Activated T-helper 1 cell treated with Interleukin-2 at 50 U/mL for 16 hours (primary cell): ENCODE measurements at regions not wholly inside any gene's neighbourhood (a gene's known extent, or its start where the extent isn't known, plus 50 kb on each side); places are given as distances from the start of the nearest gene placed in this dataset.
"Not testable (repeated sequence)": the region's sequence is repeated elsewhere in the genome, so short reads cannot be mapped to it uniquely, and the experiment has no call there.

Experiments
- DNase-seq: peaks from one replicate; pipeline ENCODE4 v3.0.0-alpha.2; 2020; ENCODE audit warnings: low read depth

DNA sequence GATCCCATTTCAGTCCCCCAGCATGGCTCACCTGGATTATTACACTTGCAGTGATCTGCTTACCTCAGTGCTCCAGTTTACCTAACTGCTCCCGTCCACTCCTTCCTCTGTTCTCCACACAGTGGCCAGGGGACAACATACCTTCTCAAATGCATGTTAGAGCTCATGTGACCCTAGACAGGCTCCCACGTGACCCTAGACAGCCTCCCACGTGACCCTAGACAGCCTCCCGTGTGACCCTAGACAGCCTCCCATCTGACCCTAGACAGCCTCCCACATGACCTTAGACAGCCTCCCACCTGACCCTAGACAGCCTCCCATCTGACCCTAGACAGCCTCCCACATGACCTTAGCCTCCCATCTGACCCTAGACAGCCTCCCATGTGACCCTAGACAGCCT, 226.0 kb upstream of the TMEM132C start:
- no peak for DNase-seq

DNA sequence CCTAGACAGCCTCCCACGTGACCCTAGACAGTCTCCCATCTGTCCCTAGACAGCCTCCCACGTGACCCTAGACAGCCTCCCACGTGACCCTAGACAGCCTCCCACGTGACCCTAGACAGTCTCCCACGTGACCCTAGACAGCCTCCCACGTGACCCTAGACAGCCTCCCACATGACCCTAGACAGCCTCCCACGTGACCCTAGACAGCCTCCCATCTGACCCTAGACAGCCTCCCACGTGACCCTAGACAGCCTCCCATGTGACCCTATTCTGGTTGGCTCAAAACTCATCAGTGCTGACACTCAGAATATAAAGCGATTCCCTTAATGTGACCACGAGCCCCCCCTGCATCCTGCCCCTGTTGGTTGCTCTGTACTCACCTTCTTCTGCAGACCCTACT, 224.7 kb upstream of the TMEM132C start:
- DNase-seq = not testable (repeated sequence)

GRCh38 chr12:128042825-128043224, 224.1 kb upstream of the TMEM132C start:
- DNase-seq = no peak

GRCh38 chr12:128043317-128043716, 223.7 kb upstream of the TMEM132C start:
- no peak for DNase-seq

DNA sequence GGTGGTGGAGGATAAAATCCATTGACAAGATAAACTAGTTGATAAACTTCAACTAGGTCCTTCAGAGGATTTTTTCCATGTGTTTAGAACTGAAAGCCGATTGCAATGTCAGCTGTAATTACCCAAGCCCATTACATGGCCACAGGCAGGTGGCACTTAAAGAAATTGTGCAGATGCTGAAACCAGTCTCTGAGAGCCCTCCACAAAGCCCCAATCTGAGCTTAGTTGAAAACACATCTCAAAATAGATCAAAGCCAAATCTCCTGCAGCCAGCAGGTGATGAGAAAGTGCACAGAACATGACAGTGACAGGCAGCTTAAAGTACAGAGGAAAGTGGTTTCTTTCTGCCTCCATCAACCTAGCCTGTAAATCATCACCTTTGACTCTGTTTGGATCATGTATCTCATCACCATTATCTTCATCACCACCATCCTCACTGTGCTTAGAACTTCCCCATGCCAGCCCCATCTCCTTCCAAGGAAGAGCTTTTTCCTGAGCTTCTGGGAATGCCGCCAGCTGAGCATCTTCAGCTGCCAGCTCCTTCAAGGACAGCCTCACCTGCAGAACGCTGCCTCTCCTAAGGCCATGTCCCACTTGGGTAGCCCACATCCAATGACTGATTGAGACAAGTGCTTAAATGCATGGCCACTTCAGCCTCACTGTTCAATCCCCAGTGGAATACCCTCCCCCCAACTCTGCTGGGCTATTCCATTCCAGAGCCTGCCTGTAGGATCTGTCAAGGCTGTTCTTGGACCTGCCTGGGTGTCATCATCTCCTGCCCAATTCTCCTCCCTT, 219.5 kb upstream of the TMEM132C start:
- no peak for DNase-seq

DNA sequence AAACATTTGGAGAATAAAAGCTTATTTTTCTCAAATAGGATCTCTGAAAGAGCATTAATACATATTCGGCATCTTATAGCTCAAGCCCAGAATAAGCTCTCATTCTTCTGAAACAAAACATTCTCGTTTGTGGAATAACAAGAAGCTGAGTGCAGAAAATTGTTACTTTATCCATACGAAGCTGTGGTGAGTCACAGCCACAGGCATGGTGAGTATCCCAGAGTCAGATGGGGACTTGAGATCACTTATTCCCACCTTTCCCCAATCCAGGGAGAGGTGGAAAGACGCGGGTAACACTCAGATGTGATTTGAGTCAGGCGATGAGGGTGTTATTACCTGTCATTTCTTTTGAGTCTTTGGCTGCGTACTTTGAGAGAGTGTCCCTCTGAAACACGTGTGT, 214.6 kb upstream of the TMEM132C start:
- DNase-seq = no peak

GRCh38 chr12:128052777-128053176, 214.2 kb upstream of the TMEM132C start:
- no peak for DNase-seq

- DNase-seq = no peak
These were observed 211.4 kb upstream of the TMEM132C start for GRCh38 chr12:128055567-128055966.

DNA sequence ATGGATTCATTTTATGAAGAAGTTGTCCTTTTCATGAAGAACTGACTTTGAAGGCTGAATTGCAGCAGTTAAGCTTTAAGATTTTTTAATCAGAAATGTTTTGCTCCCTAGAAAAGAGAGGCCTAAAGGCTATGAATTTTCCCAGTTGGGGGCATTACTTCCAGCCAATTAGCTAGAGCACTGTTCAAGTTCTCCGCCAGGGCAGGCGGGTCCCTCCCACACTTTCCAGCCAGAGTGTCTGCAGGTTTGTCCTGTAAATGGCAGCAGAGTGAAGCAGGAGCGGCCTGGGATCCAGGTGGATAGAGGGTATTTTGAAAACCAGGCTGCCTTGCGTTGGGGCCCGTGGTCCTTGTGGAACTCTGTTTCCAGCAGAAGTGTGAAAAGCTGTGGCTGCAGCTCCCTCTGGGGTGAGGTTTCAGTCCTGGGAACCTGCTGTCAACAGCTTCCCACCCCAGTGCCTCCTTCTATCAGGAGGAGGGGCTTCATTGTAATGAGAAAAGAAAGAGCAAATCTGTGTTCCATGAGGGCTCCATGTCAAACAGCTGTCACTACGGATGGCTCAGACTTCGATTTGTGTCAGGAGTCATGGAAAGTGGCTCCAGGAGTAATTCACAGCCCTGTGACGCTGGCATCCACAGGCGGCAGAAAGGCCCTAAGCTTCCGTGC, 210.7 kb upstream of the TMEM132C start:
- no peak for DNase-seq

DNA sequence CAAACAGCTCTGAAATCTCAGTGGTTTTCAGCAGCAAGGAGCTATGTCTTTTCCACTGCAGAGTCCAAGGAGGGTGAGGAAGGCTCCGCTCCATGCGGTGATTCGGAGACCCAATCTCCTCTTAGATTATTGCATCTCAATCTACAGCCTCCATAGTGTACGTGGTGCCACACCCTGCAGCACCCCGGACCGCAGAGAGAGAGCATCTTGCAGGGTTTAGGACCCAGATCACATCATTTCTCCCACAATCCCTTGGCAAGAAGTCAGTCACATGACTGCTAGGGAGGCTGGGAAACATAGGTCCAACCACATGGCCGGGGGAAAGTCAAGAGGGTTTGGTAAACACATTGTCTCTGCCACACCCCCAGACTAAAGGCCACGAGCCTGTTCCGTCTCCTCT, 209.4 kb upstream of the TMEM132C start:
- no peak for DNase-seq

GRCh38 chr12:128059621-128060370, 207.2 kb upstream of the TMEM132C start:
- no peak for DNase-seq

DNA sequence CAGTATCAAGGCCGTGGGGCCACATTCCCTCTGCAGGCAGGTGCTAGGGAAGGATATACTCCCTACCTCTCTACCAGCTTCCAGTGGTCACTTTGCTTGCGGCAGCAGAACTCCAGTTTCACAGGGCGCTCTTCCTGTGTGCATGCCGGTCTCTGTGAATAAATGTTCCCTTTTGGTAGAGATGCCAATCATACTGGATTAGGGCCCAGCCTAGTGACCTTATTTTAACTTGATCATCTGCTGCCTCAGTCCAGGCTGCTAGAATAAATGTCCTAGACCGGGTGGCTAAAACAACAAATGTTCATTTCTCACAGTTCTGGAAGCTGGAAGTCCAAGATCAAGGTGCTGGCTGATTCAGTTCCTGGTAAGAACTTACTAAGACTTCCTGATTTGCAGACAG, 198.8 kb upstream of the TMEM132C start:
- DNase-seq = no peak

DNA sequence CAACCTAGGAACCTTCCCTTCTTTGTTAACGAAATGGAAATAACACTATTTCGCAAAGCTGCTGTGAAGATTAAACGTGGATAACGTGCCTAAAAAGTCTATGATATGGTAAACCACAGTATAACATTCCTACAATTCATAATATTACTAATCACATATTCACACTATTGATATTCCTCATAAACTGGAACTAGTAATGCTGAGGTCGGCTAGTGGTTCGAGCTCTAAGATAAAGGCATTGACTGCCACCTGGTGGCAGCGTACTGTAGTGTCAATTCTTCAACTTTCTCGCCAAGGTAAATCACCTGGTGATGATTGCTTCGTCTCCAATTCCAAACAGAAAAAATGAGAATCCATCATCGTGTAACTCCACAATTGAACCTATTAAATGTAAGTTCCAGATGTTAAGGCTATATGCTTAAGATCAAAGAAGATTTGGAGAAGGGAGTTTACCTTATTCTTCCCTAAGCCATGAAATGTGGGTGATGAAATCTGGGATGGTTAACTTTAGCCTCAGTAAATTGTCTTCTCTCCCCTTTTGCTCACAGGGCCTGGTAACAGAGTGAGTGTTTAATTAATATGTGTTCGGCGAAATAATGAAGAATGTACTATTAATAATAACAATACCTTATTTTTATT, 197.5 kb upstream of the TMEM132C start:
- no peak for DNase-seq

- DNase-seq = no peak
These were observed 193.0 kb upstream of the TMEM132C start for GRCh38 chr12:128073937-128074336.

DNA sequence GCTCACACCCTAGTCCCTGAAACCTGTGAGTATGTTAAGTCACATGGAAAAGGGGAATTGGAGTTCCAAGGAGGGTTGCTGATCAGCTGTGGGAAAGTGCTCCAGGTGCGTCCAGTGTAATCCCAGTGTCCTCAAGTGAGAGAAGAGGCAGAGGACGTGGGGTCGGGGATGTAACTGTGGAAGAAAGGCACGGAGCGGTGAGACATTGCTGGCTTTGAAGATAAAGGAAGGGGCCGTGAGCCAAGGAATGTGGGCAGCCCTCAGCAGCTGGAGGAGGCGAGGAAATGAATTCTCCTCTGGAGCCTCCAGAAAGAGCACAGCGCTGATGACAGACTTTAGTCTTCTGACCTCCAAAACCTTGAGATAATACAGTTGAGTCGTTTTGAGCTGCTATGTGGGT, 191.6 kb upstream of the TMEM132C start:
- DNase-seq = no peak

DNA sequence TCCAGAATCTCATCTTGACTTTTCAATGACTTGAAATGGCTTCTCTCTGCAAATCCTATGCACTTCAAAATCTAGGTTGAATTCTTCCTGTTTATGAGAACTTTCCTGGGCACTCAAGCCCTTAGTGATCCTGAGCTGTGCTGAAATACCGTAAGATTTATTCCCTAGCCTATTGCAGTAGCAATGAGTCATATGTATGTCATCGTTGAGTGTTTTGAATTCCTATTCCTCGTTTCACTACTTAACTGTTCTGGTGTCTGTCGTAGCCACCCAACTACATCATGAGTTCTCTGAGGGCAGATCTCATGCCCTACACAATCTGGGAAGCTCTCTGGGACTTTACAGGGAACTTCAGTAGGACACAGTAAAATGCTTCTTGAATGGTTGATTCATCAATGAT, 190.8 kb upstream of the TMEM132C start:
- DNase-seq = no peak

DNA sequence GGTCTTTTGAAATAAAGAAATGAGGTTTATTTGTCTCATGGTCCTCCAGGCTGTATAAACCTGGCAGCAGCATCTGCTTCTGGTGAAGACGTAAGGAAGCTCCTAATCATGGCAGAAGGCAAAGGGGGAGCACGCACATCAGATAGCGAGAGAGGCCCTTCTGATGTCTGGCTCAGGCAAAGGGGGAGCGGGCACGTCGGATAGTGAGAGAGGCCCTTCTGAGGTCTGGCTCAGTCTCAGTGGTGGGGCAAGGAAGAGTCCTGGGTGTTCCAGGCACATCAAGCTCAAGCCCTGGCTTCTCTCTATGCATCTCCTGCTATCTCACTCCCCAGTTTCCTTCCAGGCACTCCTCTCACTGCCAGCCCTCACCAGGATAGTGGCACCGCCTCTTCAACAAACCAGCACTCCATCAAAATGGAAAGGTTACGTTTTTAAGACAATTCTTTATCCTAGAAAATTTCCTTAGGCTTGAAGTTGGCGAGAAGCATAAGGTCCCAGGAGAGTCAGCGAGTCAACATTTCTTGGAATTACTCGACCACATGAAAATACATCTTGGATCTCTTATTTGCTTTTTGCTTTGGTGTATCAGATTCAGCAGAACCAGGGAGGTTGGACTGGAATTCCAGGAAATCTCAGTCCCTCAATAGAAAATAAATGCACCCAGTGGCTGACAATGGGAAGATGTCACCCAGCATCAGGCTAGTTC, 189.6 kb upstream of the TMEM132C start:
- DNase-seq = no peak

DNA sequence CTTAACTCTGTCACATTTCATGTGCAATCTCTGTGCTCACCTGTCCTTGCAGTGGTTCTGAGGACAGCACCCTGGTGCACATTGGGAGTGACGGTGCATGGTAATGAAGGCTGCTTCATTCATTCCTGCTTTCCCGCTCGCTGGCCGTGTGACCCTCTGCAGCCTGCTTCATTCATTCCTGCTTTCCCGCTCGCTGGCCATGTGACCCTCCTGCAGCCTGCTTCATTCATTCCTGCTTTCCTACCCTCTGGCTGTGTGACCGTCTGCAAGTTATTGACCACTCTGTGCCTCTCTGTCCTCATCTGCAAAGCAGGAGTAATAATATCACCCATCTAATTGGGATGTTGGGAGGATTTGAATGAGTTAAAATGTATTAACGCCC, 189.1 kb upstream of the TMEM132C start:
- DNase-seq = no peak

- no peak for DNase-seq
These were observed 188.5 kb upstream of the TMEM132C start for GRCh38 chr12:128078301-128078971.

DNA sequence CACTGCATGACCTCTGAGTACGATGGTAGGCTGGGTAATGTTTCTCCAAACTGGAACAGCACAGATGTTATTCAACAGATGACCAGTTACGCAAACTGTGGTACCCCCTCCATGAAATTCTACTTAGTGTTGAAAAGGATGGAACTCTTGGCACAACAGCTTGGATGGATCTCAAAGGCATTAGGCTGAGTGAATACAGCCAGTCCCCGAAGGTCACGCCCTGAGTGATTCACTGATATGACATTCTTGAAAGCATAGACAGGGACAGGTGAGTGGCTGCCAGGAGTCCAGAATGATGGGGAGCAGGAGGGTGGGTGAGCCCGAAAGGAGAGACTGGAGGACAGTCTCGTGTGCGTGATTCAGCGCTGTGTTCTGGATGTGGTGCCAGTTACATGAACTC, 187.5 kb upstream of the TMEM132C start:
- DNase-seq = no peak

DNA sequence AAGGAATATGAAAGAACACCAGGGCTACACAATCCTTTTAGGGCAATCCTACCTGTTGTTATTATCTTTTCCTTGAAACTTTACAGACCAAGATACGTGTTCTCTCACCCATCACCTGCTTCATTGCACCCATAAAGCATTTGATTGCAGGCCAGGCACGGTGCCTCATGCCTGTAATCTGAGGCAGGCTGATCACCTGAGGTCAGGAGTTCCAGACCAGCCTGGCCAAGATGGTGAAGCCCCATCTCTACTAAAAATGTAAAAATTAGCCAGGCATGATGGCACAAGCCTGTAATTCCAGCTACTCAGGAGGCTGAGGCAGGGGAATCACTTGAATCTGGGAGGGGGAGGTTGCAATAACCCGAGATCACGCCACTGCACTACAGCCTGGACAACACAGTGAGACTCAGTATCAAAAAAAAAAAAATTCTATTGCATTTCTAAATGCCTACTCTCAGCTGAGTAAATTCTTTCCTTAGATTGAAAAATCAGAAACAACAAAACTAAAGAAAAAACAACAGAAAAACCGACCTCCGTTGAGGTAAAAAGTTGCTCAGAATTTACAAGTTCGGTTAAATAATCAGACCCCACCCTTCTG, 183.7 kb upstream of the TMEM132C start:
- DNase-seq = no peak
